Hypothalamus (tissue), 51 donors: ENCODE measurements at regions not wholly inside any gene's neighbourhood (a gene's known extent, or its start where the extent isn't known, plus 50 kb on each side); places are given as distances from the start of the nearest gene placed in this dataset.
"Not testable (repeated sequence)": the region's sequence is repeated elsewhere in the genome, so short reads cannot be mapped to it uniquely, and the experiment has no call there.

Source experiments
- DNase-seq, 51 donors: peaks; one replicate each; lab custom pipeline; 2025; lab: John Stamatoyannopoulos, UW

DNA sequence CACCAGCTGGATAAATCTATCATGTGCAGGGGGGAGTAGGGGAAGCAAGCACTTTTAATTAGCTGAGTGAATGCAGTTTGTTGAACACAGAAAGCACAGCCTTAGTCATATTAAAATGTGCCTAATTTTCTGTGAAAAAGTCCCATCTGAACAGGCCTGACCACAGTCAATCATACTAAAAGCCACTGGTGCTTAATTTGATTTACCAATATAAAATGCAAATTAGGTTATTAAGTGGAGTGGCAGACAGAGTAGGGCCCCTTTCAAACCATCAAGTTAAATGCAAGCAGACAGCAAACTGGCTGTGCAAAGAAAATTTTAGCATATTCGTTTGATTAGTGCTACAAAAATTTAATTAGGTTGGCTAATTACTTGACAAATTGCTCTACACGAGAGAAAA is 176.1 kb downstream of the ISL1 start:
- DNase-seq, result no peak

DNA sequence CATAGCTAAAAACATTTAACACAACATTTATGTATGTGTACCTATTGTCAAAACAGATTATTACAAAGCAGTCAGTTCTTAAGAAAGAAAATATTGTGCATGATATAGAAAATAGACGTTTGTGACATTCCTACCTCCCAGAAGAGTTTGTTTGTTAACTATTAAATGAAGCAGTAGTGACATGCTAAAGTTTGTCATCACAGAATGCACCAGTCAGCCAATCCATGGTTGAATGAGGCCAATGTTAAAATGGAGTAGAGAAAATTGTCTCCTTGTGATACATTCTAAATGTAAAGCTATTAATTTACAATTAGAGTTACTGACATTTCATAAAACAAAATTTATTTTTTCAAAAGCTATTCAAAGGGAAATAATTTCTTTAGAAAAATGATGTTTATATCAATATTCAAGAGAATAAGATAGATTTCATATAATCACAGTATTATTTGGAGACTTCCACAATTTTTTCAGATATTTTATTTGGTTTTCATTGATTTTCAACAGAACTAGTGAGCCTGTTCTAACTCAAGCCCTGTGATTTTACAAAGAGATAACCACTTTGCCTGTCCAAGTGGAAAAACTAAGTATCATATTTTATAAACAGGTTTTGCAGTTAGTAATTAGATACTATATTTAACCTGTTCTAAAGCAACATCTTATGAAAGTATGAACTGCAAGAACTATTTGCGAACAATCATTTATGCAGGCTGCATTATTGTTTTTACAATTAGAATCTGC is 176.8 kb downstream of the ISL1 start:
- no peak for DNase-seq

GRCh38 chr5:51566953-51567352 is 183.7 kb downstream of the ISL1 start:
- DNase-seq, result no peak

- no peak for DNase-seq
Measured at GRCh38 chr5:51567636-51568035, 184.4 kb downstream of the ISL1 start.

- DNase-seq, result no peak
Measured at GRCh38 chr5:51573835-51574234, 190.6 kb downstream of the ISL1 start.

DNA sequence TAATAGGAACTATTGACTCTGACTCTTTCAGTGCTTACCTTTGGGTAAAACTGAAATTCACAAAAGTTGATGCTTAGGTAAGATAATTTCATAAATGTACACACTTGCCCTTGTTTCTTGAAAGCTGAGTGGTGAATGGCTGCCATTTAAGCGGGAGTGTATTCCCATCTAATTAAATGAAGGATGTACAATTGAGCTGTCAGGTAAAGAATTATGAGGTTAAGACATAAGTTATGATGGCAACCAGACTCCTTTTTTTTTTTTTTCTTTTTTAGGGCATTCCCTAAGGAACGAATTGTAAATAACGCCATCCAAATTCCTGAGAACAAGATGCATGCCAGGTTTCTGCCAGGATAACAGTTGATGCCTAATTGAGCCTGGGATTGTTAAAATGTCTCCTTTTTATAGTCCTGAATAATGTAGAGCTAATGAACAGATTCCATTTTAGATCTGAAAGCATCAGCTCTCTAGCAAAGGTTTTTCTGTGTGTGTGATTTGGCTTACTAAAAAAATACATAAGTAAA is 199.7 kb downstream of the ISL1 start:
- no peak for DNase-seq

GRCh38 chr5:51598026-51598425 is 214.8 kb downstream of the ISL1 start:
- DNase-seq, result no peak

DNA sequence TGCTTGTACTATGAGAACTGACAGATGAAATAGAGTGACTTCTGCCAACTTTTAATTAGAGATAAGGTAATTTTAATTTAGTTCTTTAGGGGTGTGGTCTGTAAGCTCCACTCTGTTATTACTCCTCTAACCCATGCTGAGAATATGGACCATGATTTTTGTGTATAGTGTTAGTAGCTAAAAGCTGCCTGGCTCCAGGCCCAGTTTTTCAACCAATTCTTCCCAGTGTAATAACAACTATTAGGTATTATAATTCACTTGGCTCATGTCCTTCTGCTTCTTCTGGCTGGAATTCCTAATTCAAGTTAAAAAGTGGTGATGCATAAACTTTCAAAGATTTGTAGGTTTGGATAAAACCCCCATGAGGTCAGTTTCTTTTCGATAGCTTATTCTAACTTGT is 216.3 kb downstream of the ISL1 start:
- no peak for DNase-seq

- no peak for DNase-seq
Measured at GRCh38 chr5:51604324-51604723, 221.1 kb downstream of the ISL1 start.

DNA sequence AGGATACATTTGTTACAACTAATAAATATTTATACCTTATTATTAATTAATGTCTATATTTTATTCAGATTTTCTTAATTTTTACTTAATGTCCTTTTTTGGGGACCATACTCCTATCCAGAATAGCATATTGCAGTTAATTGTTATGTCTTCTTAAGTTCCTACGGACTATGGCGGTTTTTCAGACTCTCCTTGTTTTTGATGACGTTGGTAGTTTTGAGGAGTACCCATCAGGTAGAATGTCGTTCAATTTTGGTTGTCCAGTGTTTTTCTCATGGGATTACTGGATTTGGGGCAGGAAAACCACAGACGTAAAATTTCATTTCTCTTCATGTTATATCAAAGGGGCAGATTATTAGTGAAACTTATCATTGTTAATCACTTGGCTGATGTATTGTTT is 223.7 kb downstream of the ISL1 start:
- no peak for DNase-seq

DNA sequence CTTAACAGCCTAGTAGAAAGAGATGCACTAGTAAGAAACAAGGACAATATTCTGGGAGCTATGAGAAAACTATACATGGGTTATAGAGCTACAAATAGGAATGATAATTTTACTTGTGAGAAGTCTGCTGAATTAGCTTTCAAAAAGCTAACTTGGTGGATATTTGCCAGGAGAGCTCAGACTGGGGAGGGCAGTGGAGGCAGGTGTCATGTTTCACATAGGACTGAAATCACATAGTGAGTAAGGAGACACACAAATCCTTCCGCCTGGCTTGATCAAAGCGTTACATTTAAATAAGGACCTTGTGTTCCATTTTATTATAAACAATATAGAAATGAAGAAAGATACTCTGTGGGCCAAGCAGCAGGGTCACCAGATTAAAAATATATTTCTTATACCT is 235.0 kb downstream of the ISL1 start:
- DNase-seq, result no peak

GRCh38 chr5:51621156-51621555 is 237.9 kb downstream of the ISL1 start:
- no peak for DNase-seq

- DNase-seq, result no peak
Measured at GRCh38 chr5:51622161-51622790, 239.0 kb downstream of the ISL1 start.

DNA sequence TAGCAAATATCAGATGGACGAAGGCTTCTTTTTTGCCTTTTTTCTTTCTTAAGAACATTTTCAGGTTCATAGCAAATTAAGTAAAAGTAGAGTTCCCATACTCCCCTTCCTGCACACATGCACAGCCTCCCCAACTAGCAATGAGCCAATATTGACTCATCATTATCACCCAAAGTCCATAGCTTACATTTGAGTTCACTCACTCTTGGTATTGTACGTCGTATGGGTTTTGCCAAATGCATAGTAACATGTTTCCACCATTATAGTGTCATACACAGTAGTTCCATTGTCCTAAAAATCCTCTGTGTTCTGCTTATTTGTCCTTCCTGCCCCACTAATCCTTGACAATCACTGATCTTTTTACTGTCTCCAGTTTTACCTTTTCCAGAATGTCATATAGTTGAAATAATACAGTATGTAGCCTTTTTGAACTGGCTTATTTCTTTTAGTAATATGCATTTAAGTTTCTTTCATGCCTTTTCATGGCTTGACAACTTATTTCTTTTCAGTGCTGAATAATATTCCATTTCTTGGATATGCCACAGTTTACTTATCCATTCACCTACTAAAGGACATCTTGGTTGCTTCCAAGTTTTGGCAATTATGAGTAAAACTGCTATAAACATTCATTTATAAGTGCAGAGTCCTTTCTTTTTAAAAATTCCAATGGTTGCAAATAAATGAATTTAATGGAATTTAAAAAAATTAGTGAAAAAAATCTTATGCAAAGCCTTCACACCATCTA is 242.1 kb downstream of the ISL1 start:
- no peak for DNase-seq

DNA sequence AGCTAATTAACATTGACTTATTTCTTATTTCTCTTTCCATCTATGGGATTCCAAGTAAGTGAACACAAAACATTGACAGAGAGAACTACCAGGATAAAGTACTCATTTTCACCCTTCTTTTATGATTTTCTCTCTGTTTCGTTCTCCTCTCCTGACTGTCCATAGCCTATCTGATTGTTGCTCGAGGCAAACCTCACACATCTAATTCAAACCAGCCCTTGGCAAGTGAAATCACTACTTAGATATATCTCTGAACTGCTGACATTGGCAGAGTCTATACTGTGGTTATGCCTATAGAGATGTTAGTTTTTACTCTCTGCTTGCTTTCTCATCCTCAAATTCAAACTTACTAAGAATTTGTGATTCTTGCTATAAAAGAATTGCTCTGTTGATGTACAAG is 248.8 kb downstream of the ISL1 start:
- DNase-seq, result no peak

- DNase-seq, result peak in 23 of 51 donors; percentile 0 to 31 (median 6)
Measured at GRCh38 chr5:51632793-51633192, 249.5 kb downstream of the ISL1 start.

- DNase-seq, result not testable (repeated sequence)
Measured at GRCh38 chr5:51636973-51637372, 253.7 kb downstream of the ISL1 start.

- DNase-seq, result no peak
Measured at GRCh38 chr5:51644976-51645375, 261.7 kb downstream of the ISL1 start.

GRCh38 chr5:51646482-51646881 is 263.2 kb downstream of the ISL1 start:
- no peak for DNase-seq

- no peak for DNase-seq
Measured at GRCh38 chr5:51650824-51651223, 267.6 kb downstream of the ISL1 start.

DNA sequence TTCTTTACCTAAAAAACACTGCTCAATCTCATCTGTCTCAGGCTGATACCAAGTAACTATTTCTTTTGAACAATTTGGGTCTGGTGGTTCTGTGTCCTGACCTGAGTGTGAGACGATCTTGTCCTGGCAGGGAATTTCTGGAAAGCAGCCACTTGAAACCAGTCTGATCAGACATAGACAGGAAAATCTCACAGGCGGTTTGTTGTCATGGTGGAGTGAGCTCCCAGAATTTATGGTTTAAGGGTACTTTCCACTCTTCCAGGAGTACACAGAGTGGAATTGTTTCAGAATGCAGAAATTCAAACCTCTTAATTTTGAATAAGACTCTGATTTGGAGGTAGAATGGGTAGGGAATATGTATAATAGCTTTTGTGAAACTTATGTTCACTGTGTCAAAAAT is 268.2 kb downstream of the ISL1 start:
- DNase-seq, result no peak

GRCh38 chr5:51651889-51652288 is 268.6 kb downstream of the ISL1 start:
- no peak for DNase-seq
